Colon (tissue), 2 donors: ENCODE measurements at regions not wholly inside any gene's neighbourhood (a gene's known extent, or its start where the extent isn't known, plus 50 kb on each side); places are given as distances from the start of the nearest gene placed in this dataset.
"Not testable (repeated sequence)": the region's sequence is repeated elsewhere in the genome, so short reads cannot be mapped to it uniquely, and the experiment has no call there.

Experiments
- FAIRE-seq: peaks from 2 replicates; lab custom pipeline; 2012; peaks lifted over from hg19 to GRCh38; lab: Jason Lieb, UNC
- donor health status: control.
- donor health status: control.

- no peak for FAIRE-seq
Observed at GRCh38 chr3:34066328-34066727, 267.9 kb downstream of the PDCD6IP start.

GRCh38 chr3:34066999-34067398, 268.6 kb downstream of the PDCD6IP start:
- FAIRE-seq, result no peak

GRCh38 chr3:34067536-34068051, 269.2 kb downstream of the PDCD6IP start:
- FAIRE-seq, result no peak

- FAIRE-seq, result no peak
Observed at GRCh38 chr3:34068505-34068904, 270.1 kb downstream of the PDCD6IP start.

- FAIRE-seq, result no peak
Observed at GRCh38 chr3:34070831-34071585, 272.6 kb downstream of the PDCD6IP start.

GRCh38 chr3:34072297-34072696, 273.9 kb downstream of the PDCD6IP start:
- FAIRE-seq, result no peak

GRCh38 chr3:34073111-34073510, 274.7 kb downstream of the PDCD6IP start:
- no peak for FAIRE-seq

- no peak for FAIRE-seq
Observed at GRCh38 chr3:34073961-34074360, 275.5 kb downstream of the PDCD6IP start.

- no peak for FAIRE-seq
Observed at GRCh38 chr3:34075975-34076374, 277.5 kb downstream of the PDCD6IP start.

GRCh38 chr3:34077417-34078195, 279.2 kb downstream of the PDCD6IP start:
- no peak for FAIRE-seq

- FAIRE-seq, result no peak
Observed at GRCh38 chr3:34078418-34078817, 280.0 kb downstream of the PDCD6IP start.

GRCh38 chr3:34079849-34080248, 281.4 kb downstream of the PDCD6IP start:
- not testable (repeated sequence) for FAIRE-seq

GRCh38 chr3:34090379-34090778, 291.9 kb downstream of the PDCD6IP start:
- FAIRE-seq, result not testable (repeated sequence)

- FAIRE-seq, result no peak
Observed at GRCh38 chr3:34090876-34091275, 292.4 kb downstream of the PDCD6IP start.

- not testable (repeated sequence) for FAIRE-seq
Observed at GRCh38 chr3:34094280-34094679, 295.9 kb downstream of the PDCD6IP start.

- FAIRE-seq, result no peak
Observed at GRCh38 chr3:34102288-34102687, 303.9 kb downstream of the PDCD6IP start.

GRCh38 chr3:34106379-34106778, 307.9 kb downstream of the PDCD6IP start:
- FAIRE-seq, result no peak

- FAIRE-seq, result no peak
Observed at GRCh38 chr3:34106879-34107278, 308.4 kb downstream of the PDCD6IP start.

GRCh38 chr3:34107669-34108068, 309.2 kb downstream of the PDCD6IP start:
- no peak for FAIRE-seq

- FAIRE-seq, result no peak
Observed at GRCh38 chr3:34109021-34109420, 310.6 kb downstream of the PDCD6IP start.

- no peak for FAIRE-seq
Observed at GRCh38 chr3:34109846-34110245, 311.4 kb downstream of the PDCD6IP start.

GRCh38 chr3:34111361-34111760, 312.9 kb downstream of the PDCD6IP start:
- no peak for FAIRE-seq

- not testable (repeated sequence) for FAIRE-seq
Observed at GRCh38 chr3:34112261-34112660, 313.8 kb downstream of the PDCD6IP start.
